ENCODE measurements at regions not wholly inside any gene's neighbourhood (a gene's known extent, or its start where the extent isn't known, plus 50 kb on each side); places are given as distances from the start of the nearest gene placed in this dataset.

DNA sequence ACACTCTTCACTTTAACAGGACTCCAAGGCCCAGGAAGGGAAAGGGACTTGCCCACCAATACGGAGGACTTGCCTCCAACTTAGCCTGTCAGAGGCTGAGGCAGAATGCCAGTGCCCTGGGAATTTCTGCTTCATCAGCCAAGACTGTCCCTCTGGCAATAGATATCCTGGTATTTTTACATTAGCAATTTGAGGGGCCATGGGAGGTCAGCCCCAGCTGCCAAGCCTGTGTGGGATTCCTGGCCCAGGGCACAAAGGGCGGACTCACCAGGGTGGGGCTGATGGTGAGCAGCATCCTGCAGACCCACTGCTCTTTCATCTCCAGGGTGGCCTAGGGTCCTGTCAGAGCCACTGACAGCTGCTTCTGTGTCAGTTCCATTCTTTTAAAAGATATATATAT, 78.3 kb upstream of the CIBAR2 start:
- no peak for DNase-seq

GRCh38 chr16:85191341-85191965, 79.2 kb upstream of the CIBAR2 start:
- no peak for DNase-seq

GRCh38 chr16:85192238-85193114, 80.2 kb upstream of the CIBAR2 start:
- no peak for DNase-seq

- no peak for DNase-seq
Measured at GRCh38 chr16:85193115-85193493, 80.8 kb upstream of the CIBAR2 start.

- DNase-seq: no peak
Measured at GRCh38 chr16:85193876-85194275, 81.6 kb upstream of the CIBAR2 start.

DNA sequence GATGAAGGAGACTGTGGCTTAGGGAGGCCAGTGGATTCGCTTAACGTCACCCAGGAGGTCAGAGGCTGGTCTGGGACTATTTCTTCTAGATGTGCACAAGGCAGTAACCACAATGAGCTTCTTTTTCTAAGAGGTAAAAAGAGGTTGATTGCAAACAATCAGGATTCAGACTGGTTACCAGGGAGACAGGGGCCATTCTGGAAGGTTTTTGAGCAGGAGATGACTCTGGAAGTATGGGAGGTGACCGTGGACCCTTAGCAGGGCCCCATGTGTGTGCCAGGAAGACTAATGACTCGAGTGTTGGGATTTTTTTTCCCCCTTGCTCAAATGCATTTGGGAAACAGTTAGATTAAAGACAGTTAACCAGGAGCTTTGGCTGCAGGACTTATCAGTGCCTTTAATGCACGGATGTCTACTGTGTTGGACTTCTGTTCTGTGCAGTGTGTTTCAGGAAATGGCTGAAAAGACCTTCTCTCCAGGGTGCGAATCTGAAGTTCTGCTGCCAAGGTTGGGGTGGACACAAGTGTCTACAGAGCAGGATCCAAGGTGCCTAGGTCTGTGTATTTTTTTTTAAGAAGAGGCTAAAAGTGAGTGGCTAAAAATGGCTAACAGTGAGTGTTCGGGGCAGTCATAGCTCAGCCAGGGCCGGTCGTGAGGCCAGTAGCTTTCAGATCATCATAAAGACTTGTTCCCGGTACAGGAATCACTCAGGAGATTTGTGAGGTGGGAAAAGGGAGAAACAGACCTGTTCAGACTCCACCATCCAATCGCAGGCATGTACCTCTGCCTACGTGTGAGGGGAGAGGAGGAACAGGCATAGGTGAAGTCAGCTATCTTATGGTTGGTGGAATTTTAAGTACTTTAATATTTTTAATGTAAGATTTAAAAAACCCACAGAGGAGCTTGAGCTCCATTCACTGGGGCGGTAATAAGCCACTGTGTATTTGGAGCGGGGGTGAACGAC, 82.3 kb upstream of the CIBAR2 start:
- no peak for DNase-seq

GRCh38 chr16:85195271-85195647, 83.0 kb upstream of the CIBAR2 start:
- no peak for DNase-seq

- no peak for DNase-seq
Measured at GRCh38 chr16:85195900-85196772, 83.9 kb upstream of the CIBAR2 start.

DNA sequence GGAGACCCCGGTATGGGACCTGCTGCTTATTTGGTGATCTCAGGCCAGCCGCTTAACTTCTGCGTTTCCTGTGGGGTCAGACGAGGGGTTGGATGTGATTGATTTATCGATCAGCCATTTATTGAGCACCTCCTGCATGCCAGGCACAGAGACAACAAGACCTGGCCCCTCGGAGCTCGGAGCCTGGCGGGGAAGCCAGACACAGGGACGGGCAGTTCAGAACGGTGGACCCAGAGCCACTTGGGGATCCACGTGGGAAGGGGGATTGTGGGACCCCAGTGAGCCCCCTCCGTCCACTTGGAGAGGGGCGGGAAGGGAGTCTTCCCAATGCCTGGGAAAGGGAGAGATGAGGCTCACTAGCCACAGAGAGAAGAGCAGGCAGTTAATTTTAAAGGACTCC, 84.7 kb upstream of the CIBAR2 start:
- DNase-seq: no peak

- DNase-seq: no peak
Measured at GRCh38 chr16:85197611-85198566, 85.6 kb upstream of the CIBAR2 start.

DNA sequence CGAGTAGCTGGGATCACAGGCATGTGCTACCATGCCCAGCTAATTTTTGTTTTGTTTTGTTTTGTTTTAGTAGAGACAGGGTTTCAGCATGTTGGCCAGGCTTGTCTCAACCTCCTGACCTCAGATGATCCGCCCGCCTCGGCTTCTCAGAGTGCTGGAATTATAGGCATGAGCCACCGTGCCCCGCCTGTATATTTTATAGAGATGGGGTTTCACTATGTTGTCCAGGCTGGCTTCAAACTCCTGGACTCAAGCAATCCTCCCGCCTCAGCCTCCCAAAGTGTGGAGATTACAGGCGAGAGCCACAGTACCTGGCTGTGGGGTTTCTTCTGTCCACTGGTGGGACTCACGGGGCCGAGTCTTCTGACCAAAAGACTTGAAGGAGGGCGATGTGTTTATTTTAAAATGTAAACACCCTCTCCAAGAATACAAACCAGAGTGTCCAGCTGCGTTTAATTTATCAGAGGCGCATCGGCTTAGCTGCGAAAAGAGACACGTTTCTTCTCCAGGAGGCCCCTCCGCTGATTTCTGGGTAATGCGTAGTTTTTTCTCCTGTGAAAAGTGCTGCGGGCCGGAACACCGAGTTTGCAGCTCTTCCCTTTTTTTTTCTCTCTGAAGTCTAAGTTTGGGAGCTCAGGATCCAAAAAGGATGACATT, 86.9 kb upstream of the CIBAR2 start:
- no peak for DNase-seq

GRCh38 chr16:85199880-85200279, 87.6 kb upstream of the CIBAR2 start:
- no peak for DNase-seq

- DNase-seq: no peak
Measured at GRCh38 chr16:85200471-85201278, 88.4 kb upstream of the CIBAR2 start.

DNA sequence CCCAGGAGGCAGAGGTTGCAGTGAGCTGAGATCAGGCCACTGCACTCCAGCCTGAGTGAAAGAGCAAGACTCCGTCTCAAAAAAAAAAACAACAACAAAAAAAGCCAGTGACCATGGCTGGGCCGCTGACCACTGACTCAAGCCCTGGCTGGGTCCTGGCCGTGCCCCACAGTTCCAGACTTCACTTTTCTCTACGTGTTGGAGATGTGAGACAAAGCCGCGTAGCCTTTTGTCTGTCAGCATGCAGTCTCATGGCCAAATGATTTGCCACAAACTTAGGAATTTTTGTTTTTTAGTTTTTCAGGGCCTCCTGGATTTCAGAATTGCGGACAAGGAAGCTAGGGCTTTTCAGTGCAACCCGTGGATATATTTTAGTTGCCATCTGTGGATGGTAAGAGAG, 89.3 kb upstream of the CIBAR2 start:
- no peak for DNase-seq

GRCh38 chr16:85202051-85202601, 89.9 kb upstream of the CIBAR2 start:
- DNase-seq: no peak

DNA sequence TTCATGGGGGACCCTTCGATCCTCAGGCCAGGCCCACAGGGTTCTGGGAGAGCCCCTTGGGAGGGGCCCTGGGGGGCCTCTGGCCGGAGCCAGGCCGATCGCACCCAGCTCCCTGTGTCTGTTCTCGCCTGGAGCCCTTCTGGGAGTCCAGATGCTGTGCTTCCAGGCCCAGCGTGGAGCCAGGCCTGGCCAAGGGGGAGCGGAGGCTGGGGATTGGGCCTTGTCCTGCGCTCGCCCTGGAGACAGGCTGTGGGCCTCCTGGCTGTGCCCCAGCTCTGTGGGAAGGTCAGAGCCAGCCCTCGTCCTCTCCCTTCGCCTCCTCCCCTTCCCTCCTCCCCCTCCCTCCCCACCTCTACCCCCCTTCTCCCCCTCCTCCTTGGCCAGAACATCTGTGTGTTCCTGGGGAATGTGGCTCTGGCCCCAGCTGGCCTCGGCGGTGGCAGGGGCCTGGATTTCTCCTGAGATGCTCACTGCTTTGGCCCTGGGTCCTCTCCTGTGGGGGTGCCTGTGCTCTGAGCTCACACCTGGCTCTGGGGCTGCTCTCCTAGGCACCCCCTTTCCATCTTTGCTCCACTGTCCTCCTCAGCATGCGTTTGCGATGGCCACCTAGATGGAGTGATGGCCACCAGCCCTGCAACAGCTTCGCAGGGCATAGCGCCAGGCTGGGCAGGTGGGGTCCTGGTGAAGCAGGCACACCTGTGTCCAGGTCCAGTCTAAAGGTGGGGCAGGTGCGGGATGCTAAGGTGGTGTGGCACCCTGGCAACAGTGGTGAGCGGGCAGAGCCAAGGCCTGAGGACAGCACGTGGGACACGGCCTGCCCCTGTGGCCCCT, 90.6 kb upstream of the CIBAR2 start:
- no peak for DNase-seq

DNA sequence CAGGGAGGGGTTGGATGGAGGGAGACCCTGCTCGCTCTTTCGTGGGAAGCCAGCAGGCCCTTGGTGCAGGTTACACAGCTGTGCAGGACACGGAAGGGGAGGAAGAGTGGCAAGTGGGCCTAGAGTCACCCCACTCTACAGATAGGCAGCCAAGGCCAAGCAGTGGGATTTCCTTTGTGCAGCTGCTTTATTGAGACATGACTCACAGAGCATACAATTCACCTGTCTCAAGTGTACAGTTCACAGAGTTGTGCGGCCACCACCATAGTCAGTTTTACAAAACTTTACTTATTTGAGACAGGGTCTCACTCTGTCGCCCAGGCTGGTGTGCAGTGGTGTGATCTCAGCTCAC, 91.2 kb upstream of the CIBAR2 start:
- DNase-seq: no peak

- no peak for DNase-seq
Measured at GRCh38 chr16:85204242-85205010, 92.2 kb upstream of the CIBAR2 start.

Data from stimulated activated CD4-positive, alpha-beta T cell treated with anti-CD3 and anti-CD28 coated beads, Interleukin-4, amount 100 ng/mL, for 1 hour (primary cell).